AG09309 (cell line): ENCODE measurements at regions not wholly inside any gene's neighbourhood (a gene's known extent, or its start where the extent isn't known, plus 50 kb on each side); places are given as distances from the start of the nearest gene placed in this dataset.
A peak's percentile ranks its signal among the peaks of the same experiment; 100 is the strongest.

ENCODE experiments used
- DNase-seq: peaks from one replicate; pipeline ENCODE4 v3.0.0-alpha.2; 2010; ENCODE audit warnings: low read depth
- H3K4me3 ChIP-seq: 2 replicates; pipeline ENCODE4 v1.5.1; 2011; ENCODE audit warnings: mild to moderate bottlenecking, low read depth, low read length, moderate library complexity; ENCODE audit not compliant: control insufficient read depth
- CTCF ChIP-seq: IDR thresholded peaks from 2 replicates; pipeline ENCODE4 v1.5.1; 2011; ENCODE audit warnings: mild to moderate bottlenecking, low read depth, low read length, inconsistent platforms; ENCODE audit not compliant: insufficient read depth, control insufficient read depth; ENCODE audit errors: missing control alignments

GRCh38 chr13:33940256-33940655 is 122.3 kb downstream of the RFC3 start:
- H3K4me3 ChIP-seq, result no peak overlapping the region
- TF ChIP-seq CTCF, result no peak
- DNase-seq, result no peak

DNA sequence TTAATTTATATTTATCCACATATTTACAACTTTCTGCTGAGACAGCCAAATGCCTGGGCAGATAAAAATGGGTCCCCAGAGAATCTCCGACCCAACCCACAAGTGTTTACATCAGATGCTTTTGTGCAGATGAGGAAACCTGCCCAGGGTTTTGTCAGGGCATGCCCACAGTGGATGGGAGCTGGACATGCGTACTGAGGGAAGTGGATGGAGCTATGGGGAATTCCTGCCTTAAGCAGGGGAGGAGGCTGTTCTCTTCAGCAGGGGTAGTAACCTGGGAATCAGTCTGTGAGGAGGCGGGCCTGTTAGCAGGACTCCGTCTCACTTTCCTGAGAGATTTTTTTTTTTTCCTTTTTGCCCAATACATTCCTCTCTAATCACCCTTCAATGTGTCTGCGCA is 122.9 kb downstream of the RFC3 start:
- H3K4me3 ChIP-seq, result no peak overlapping the region
- TF ChIP-seq CTCF, result no peak
- DNase-seq, result no peak

GRCh38 chr13:33945477-33945876 is 127.5 kb downstream of the RFC3 start:
- no peak overlapping the region for H3K4me3 ChIP-seq
- TF ChIP-seq CTCF, result no peak
- no peak for DNase-seq

- DNase-seq, result peak; percentile 81
- no peak for TF ChIP-seq CTCF
- no peak overlapping the region for H3K4me3 ChIP-seq
Observed at GRCh38 chr13:33953203-33953602, 135.3 kb downstream of the RFC3 start.

GRCh38 chr13:33953781-33954180 is 135.8 kb downstream of the RFC3 start:
- no peak for DNase-seq
- no peak overlapping the region for H3K4me3 ChIP-seq
- no peak for TF ChIP-seq CTCF

GRCh38 chr13:33956346-33956745 is 138.4 kb downstream of the RFC3 start:
- TF ChIP-seq CTCF, result no peak
- no peak for DNase-seq

GRCh38 chr13:33957497-33957905 is 139.6 kb downstream of the RFC3 start:
- no peak for TF ChIP-seq CTCF
- no peak for DNase-seq
- no peak overlapping the region for H3K4me3 ChIP-seq

More at GRCh38 chr13:33956346-33956745, 138.4 kb downstream of the RFC3 start:
- no peak overlapping the region for H3K4me3 ChIP-seq
